ENCODE measurements at regions not wholly inside any gene's neighbourhood (a gene's known extent, or its start where the extent isn't known, plus 50 kb on each side); places are given as distances from the start of the nearest gene placed in this dataset.

GRCh38 chr15:98123834-98124233 lies 163.3 kb downstream of the ARRDC4 start:
- no peaks in the 10 kb centered on the region for H3K27me3 ChIP-seq (ENCODE audit: insufficient read depth, poor library complexity, severe bottlenecking)
- H3K27ac ChIP-seq (replicated peaks) = no peak overlapping the region
- TF ChIP-seq CTCF (IDR thresholded peaks at IDR 0.05; ENCODE audit: insufficient read depth, low read length) (no peak), POLR2AphosphoS5 (IDR thresholded peaks at IDR 0.05; ENCODE audit: low read depth) (no peak), REST (IDR thresholded peaks at IDR 0.05; ENCODE audit: insufficient replicate concordance, low read depth) (no peak), SPI1 (IDR thresholded peaks at IDR 0.05; ENCODE audit: borderline replicate concordance, low read depth) (no peak), GABPA (IDR thresholded peaks at IDR 0.05; ENCODE audit: low read depth) (no peak)
- no peak overlapping the region for H3K4me3 ChIP-seq (replicated peaks; ENCODE audit: insufficient read depth, low read length)
- DNase-seq (ENCODE audit: low read depth in 1 of 2, low spot score in 1 of 2) = no peak

GRCh38 chr15:98124581-98124980 lies 164.1 kb downstream of the ARRDC4 start:
- no peak overlapping the region for H3K27ac ChIP-seq (replicated peaks)
- no peak overlapping the region for H3K4me3 ChIP-seq (replicated peaks; ENCODE audit: insufficient read depth, low read length)
- no peaks in the 10 kb centered on the region for H3K27me3 ChIP-seq (ENCODE audit: insufficient read depth, poor library complexity, severe bottlenecking)
- DNase-seq (ENCODE audit: low read depth in 1 of 2, low spot score in 1 of 2) = no peak
- TF ChIP-seq SPI1 (IDR thresholded peaks at IDR 0.05; ENCODE audit: borderline replicate concordance, low read depth) (no peak), GABPA (IDR thresholded peaks at IDR 0.05; ENCODE audit: low read depth) (no peak), CTCF (IDR thresholded peaks at IDR 0.05; ENCODE audit: insufficient read depth, low read length) (no peak), REST (IDR thresholded peaks at IDR 0.05; ENCODE audit: insufficient replicate concordance, low read depth) (no peak), POLR2AphosphoS5 (IDR thresholded peaks at IDR 0.05; ENCODE audit: low read depth) (no peak)

- Histone ChIP-seq H3K4me3 (replicated peaks; ENCODE audit: insufficient read depth, low read length) (no peak overlapping the region), H3K27me3 (ENCODE audit: insufficient read depth, poor library complexity, severe bottlenecking) (peaks cover 3% of the 10 kb centered on the region), H3K27ac (replicated peaks) (no peak overlapping the region)
- no peak for DNase-seq (ENCODE audit: low read depth in 1 of 2, low spot score in 1 of 2)
- TF ChIP-seq CTCF (IDR thresholded peaks at IDR 0.05; ENCODE audit: insufficient read depth, low read length) (no peak), SPI1 (IDR thresholded peaks at IDR 0.05; ENCODE audit: borderline replicate concordance, low read depth) (no peak), POLR2AphosphoS5 (IDR thresholded peaks at IDR 0.05; ENCODE audit: low read depth) (no peak), GABPA (IDR thresholded peaks at IDR 0.05; ENCODE audit: low read depth) (no peak)
Observed at GRCh38 chr15:98126326-98127085, 166.0 kb downstream of the ARRDC4 start.
